Endothelial cell of umbilical vein (primary cell): ENCODE measurements at regions not wholly inside any gene's neighbourhood (a gene's known extent, or its start where the extent isn't known, plus 50 kb on each side); places are given as distances from the start of the nearest gene placed in this dataset.

ENCODE experiments used
- BruUV-seq: library from RNA; stranded (reverse); fragments of 400-500 nt; replicated peaks from 2 replicates; lab custom pipeline; 2021; lab: Mats Ljungman, UMichigan
- CTCF ChIA-PET: fragments of 300-600, 350-600 bp; sonication (Branson Sonifier 250); formaldehyde crosslinking; loops from one replicate; lab custom pipeline; 2021; ENCODE audit warnings: antibody characterized with exemption, inconsistent platforms; lab: Charles Lee
- POLR2A ChIA-PET: fragments of 300-600, 350-600 bp; sonication (Branson Sonifier 250); formaldehyde crosslinking; loops from one replicate; lab custom pipeline; 2021; ENCODE audit warnings: antibody characterized with exemption, inconsistent platforms; lab: Charles Lee
- DNase-seq: peaks from one replicate; pipeline ENCODE4 v3.0.0-alpha.2; 2011; ENCODE audit warnings: low read depth, low spot score
- FAIRE-seq: peaks from 2 replicates; lab custom pipeline; 2011; peaks lifted over from hg19 to GRCh38; lab: Jason Lieb, UNC
- H2AFZ ChIP-seq: 2 replicates; pipeline ENCODE4 v1.6.0; 2012; ENCODE audit warnings: low read depth, low read length, control low read depth, inconsistent platforms
- H3K27ac ChIP-seq: 2 replicates; pipeline ENCODE4 v1.5.1; 2011; ENCODE audit warnings: low read depth, mild to moderate bottlenecking, control low read depth, low read length, moderate library complexity; ENCODE audit not compliant: insufficient read depth
- H3K27me3 ChIP-seq, 2 experiments: 2 replicates each; pipeline versions ENCODE4 v1.6.0 to v1.6.1; 2011; ENCODE audit warnings: low read length in 2 of 2, mixed read lengths in 1 of 2; ENCODE audit not compliant: control insufficient read depth in 2 of 2, insufficient read depth in 2 of 2
- H3K36me3 ChIP-seq, 2 experiments: 2 replicates in 1 of 2; 3 replicates in 1 of 2; pipeline ENCODE4 v1.5.1; 2011; ENCODE audit warnings: low read length in 2 of 2, mild to moderate bottlenecking in 1 of 2, moderate library complexity in 1 of 2; ENCODE audit not compliant: control insufficient read depth in 2 of 2, insufficient read depth in 2 of 2; ENCODE audit errors: extremely low read depth in 1 of 2
- H3K4me1 ChIP-seq: 3 replicates; pipeline ENCODE4 v1.5.1; 2011; ENCODE audit warnings: mild to moderate bottlenecking, low read length; ENCODE audit not compliant: control insufficient read depth, insufficient read depth; ENCODE audit errors: extremely low read depth
- H3K4me2 ChIP-seq: 2 replicates; pipeline ENCODE4 v1.6.1; 2011; ENCODE audit warnings: low read length, control low read depth, mixed read lengths; ENCODE audit not compliant: insufficient read depth
- H3K4me3 ChIP-seq, 3 experiments: fragments of 200-600 bp in 1 of 3; sonication (generic), shearing (Covaris generic) in 1 of 3; replicated peaks in 1 of 3; 2 replicates each; pipeline ENCODE4 v1.5.1; 2011 to 2016; ENCODE audit warnings: control low read depth in 3 of 3, low read length in 3 of 3, mild to moderate bottlenecking in 2 of 3, inconsistent platforms in 1 of 3, low read depth in 1 of 3, moderate library complexity in 1 of 3; ENCODE audit not compliant: insufficient read depth in 1 of 3
- H3K79me2 ChIP-seq: 2 replicates; pipeline ENCODE4 v1.6.0; 2012; ENCODE audit warnings: low read length, inconsistent platforms; ENCODE audit not compliant: control insufficient read depth, insufficient read depth
- H3K9ac ChIP-seq: replicated peaks from 2 replicates; pipeline ENCODE3; 2011; ENCODE audit warnings: low read length, control low read depth; ENCODE audit not compliant: insufficient read depth; ENCODE audit errors: extremely low read depth
- H3K9me1 ChIP-seq: replicated peaks from 3 replicates; pipeline ENCODE4 v1.6.0; 2011; ENCODE audit warnings: mild to moderate bottlenecking, low read length; ENCODE audit not compliant: control insufficient read depth, insufficient read depth; ENCODE audit errors: extremely low read depth
- H3K9me3 ChIP-seq: replicated peaks from 2 replicates; pipeline ENCODE4 v1.5.1; 2012; ENCODE audit warnings: low read length, inconsistent platforms; ENCODE audit not compliant: control insufficient read depth, insufficient read depth
- H4K20me1 ChIP-seq: replicated peaks from 2 replicates; pipeline ENCODE3; 2011; ENCODE audit warnings: mild to moderate bottlenecking, low read length; ENCODE audit not compliant: control insufficient read depth, insufficient read depth; ENCODE audit errors: extremely low read depth
- CTCF ChIP-seq, 2 donors: IDR thresholded peaks; 1 replicate in 1 of 2; 2 replicates in 1 of 2; pipeline ENCODE4 v1.5.1; 2011; ENCODE audit warnings: low read length in 2 of 2, mild to moderate bottlenecking in 2 of 2, moderate library complexity in 2 of 2, control low read depth in 1 of 2, inconsistent platforms in 1 of 2, low read depth in 1 of 2; ENCODE audit not compliant: insufficient read depth in 1 of 2; ENCODE audit errors: extremely low read depth in 1 of 2
- EZH2 ChIP-seq: IDR thresholded peaks from 2 replicates; pipeline ENCODE4 v1.6.1; 2012; ENCODE audit warnings: borderline replicate concordance, low read depth, mild to moderate bottlenecking, moderate library complexity, low read length, inconsistent platforms; ENCODE audit not compliant: severe bottlenecking
- FOS ChIP-seq: IDR thresholded peaks from 2 replicates; pipeline ENCODE4 v1.6.1; 2011; ENCODE audit warnings: mild to moderate bottlenecking, low read length, moderate library complexity, borderline replicate concordance; ENCODE audit not compliant: insufficient read depth
- GATA2 ChIP-seq: IDR thresholded peaks from 2 replicates; pipeline ENCODE4 v1.7.0; 2011; ENCODE audit warnings: low read depth, mild to moderate bottlenecking, moderate library complexity, mixed read lengths, low read length; ENCODE audit not compliant: insufficient read length, insufficient read depth
- JUN ChIP-seq: IDR thresholded peaks from 2 replicates; pipeline ENCODE4 v1.6.1; 2011; ENCODE audit warnings: borderline replicate concordance, low read depth; ENCODE audit not compliant: insufficient read length, insufficient read depth
- MAX ChIP-seq: IDR thresholded peaks from 2 replicates; pipeline ENCODE4 v1.6.1; 2011; ENCODE audit not compliant: insufficient read depth, insufficient read length
- MYC ChIP-seq: IDR thresholded peaks from one replicate; pipeline ENCODE4 v1.6.1; 2011; ENCODE audit warnings: mild to moderate bottlenecking, low read depth, low read length
- POLR2A ChIP-seq: IDR thresholded peaks from 2 replicates; pipeline ENCODE4 v1.6.1; 2012; ENCODE audit warnings: low read depth, mild to moderate bottlenecking, control low read depth, low read length
- POLR2AphosphoS5 ChIP-seq: IDR thresholded peaks from 2 replicates; pipeline ENCODE4 v1.6.1; 2012; ENCODE audit warnings: low read depth, mild to moderate bottlenecking, control low read depth, low read length, moderate library complexity; ENCODE audit not compliant: insufficient read depth
- dilution Hi-C: fragments of 300-500 bp; cut with MboI; formaldehyde crosslinking; loops from one replicate; pipeline ENCODE4 v1.15.0; 2019; ENCODE audit warnings: low sequenced_read_pairs; ENCODE audit not compliant: extremely low pct_ligation_motif_present
- intact Hi-C: fragments of 100-400 bp; cut with micrococcal nuclease; formaldehyde crosslinking; loops from one replicate; pipeline ENCODE4 v1.10.0; 2022

GRCh38 chr2:104049981-104050380 lies 803.9 kb upstream of the POU3F3 start:
- BruUV-seq, result no TSS peak
- FAIRE-seq, result no peak
- intact Hi-C loops (no loop called here), dilution Hi-C loops (no loop called here)
- peaks cover 2% of the 10 kb centered on the region for H3K9me3 ChIP-seq
- ChIA-PET POLR2A (no interaction called here), CTCF (no interaction called here)
- H3K27ac ChIP-seq, result no peak overlapping the region
- no peaks in the 10 kb centered on the region for H3K27me3 ChIP-seq
- no peaks in the 10 kb centered on the region for H3K4me1 ChIP-seq
- no peaks in the 10 kb centered on the region for H3K36me3 ChIP-seq
- H3K9me1 ChIP-seq, result no peaks in the 10 kb centered on the region
- H4K20me1 ChIP-seq, result no peaks in the 10 kb centered on the region
- DNase-seq, result no peak
- no peak overlapping the region for H3K9ac ChIP-seq
- TF ChIP-seq EZH2 (no peak), JUN (no peak), MAX (no peak), CTCF (IDR thresholded peaks at IDR 0.05; ENCODE audit: extremely low read depth in 1 of 2, insufficient read depth in 1 of 2, low read depth in 1 of 2, low read length in 2 of 2) (no peak), FOS (no peak), POLR2A (no peak), GATA2 (no peak), MYC (no peak), POLR2AphosphoS5 (no peak)
- no peak overlapping the region for H3K4me3 ChIP-seq
- no peak overlapping the region for H2AFZ ChIP-seq
- H3K79me2 ChIP-seq, result no peaks in the 10 kb centered on the region
- H3K4me2 ChIP-seq, result no peak overlapping the region
